ENCODE measurements at regions not wholly inside any gene's neighbourhood (a gene's known extent, or its start where the extent isn't known, plus 50 kb on each side); places are given as distances from the start of the nearest gene placed in this dataset.
A peak's percentile ranks its signal among the peaks of the same experiment; 100 is the strongest.

DNA sequence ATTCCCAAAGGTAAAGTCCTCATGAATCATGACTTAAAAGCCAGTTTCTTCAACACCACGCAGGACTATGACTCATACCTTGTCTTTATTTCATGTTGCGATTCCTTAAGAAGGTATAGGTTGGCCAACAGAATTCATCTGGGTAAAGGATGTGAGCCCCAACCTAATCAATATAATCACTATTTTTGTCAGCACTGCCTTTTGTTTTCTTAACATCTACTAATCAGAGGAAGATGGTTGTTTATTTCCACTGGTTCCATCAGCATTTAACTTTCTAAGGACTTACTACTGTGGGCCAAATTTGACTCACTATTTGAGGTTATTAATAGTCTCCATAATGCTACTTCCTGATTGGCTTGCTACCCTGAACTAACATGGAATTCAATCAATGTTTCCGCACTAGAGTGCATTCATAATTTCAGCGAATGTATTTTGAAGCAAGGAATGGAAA lies 78.6 kb downstream of the SCG2 start:
- TF ChIP-seq, protein P1, sequence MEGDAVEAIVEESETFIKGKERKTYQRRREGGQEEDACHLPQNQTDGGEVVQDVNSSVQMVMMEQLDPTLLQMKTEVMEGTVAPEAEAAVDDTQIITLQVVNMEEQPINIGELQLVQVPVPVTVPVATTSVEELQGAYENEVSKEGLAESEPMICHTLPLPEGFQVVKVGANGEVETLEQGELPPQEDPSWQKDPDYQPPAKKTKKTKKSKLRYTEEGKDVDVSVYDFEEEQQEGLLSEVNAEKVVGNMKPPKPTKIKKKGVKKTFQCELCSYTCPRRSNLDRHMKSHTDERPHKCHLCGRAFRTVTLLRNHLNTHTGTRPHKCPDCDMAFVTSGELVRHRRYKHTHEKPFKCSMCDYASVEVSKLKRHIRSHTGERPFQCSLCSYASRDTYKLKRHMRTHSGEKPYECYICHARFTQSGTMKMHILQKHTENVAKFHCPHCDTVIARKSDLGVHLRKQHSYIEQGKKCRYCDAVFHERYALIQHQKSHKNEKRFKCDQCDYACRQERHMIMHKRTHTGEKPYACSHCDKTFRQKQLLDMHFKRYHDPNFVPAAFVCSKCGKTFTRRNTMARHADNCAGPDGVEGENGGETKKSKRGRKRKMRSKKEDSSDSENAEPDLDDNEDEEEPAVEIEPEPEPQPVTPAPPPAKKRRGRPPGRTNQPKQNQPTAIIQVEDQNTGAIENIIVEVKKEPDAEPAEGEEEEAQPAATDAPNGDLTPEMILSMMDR (conservative IDR thresholded peaks at IDR 0.05; ENCODE audit: low read length), result no peak
- peak; percentile 18 for DNase-seq (ENCODE audit: low read depth)
- no peak overlapping the region for H3K4me3 ChIP-seq (ENCODE audit: low read length)

DNA sequence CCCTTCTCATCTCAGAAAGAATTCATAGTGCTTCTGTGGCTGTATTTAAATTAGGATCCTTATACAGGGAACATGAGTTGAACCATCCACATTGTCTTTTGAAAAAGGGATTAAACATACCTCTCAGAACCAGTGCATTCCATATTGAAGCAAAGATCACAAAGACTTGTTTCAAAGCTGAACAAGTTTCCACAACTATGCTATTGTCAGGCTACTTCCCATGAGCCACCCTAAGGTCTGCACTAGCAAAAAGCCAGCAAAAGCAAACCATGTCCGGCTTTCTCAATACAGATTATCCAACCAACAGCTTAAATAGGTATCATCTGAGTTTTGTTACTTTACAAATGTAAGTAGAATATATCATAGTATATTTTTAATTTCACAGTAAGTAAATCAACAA lies 78.1 kb downstream of the SCG2 start:
- no peak overlapping the region for H3K4me3 ChIP-seq (ENCODE audit: low read length)
- TF ChIP-seq, protein P1 (conservative IDR thresholded peaks at IDR 0.05; ENCODE audit: low read length), result no peak
- no peak for DNase-seq (ENCODE audit: low read depth)

DNA sequence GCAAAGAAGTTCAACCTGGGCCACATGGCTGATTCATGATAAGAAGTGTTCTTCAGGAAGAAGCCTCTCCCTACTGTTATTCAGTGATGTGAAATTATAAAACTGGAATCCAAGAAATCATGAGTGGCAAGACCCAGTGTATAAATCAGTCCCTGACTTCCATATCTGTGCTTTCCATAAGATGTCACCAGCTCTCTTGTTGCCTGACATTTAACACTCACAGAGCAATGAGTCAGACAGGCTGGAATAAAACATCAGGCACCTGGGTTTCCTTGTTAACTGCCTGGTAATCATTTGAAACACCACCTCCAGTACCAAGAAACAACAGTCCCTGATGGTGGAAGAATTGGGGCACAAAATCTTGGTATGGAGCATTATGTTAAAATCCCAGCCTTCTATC lies 76.1 kb downstream of the SCG2 start:
- DNase-seq (ENCODE audit: low read depth), result no peak
- TF ChIP-seq, protein P1 (conservative IDR thresholded peaks at IDR 0.05; ENCODE audit: low read length), result no peak
- no peak overlapping the region for H3K4me3 ChIP-seq (ENCODE audit: low read length)

DNA sequence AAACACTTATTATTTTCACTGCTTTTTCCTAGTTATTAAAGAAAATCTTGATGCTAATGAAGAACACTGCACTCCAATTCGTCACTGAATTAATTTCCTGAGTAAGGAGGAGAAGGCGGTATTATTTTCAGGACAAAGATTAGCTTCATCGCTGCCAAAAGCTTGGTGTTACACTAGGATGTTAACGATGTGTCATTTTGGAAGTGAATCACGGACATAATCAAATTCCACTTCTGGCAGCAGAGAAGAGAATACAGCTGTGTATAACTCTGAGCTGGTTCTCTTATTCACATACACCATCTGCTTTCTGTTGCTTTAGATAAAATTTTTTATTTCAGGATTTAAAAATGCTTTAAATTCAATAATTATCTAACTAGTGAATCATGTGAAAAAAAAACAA lies 74.1 kb downstream of the SCG2 start:
- DNase-seq (ENCODE audit: low read depth), result peak; percentile 65
- no peak overlapping the region for H3K4me3 ChIP-seq (ENCODE audit: low read length)
- TF ChIP-seq, protein P1 (conservative IDR thresholded peaks at IDR 0.05; ENCODE audit: low read length), result no peak

DNA sequence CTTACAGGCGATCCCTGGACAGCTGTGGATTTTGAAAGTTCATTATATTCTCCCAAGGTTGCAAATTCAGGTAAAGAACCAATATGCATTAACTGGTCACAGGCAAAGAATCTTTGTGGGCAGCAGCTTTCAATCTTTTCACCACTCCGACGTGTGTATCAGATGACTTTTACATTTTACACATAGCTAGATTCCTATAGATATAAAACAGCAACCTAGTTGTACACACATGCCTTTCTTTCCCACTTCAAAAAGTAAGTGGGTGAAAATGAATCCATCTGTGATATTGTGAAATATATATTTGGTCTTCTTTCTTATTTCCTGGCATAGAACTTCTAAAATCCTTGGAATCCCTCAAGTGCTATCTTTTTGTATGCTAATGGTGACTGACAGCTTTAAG lies 72.5 kb downstream of the SCG2 start:
- H3K4me3 ChIP-seq (ENCODE audit: low read length), result no peak overlapping the region
- TF ChIP-seq, protein P1 (conservative IDR thresholded peaks at IDR 0.05; ENCODE audit: low read length), result no peak
- peak; percentile 40 for DNase-seq (ENCODE audit: low read depth)

DNA sequence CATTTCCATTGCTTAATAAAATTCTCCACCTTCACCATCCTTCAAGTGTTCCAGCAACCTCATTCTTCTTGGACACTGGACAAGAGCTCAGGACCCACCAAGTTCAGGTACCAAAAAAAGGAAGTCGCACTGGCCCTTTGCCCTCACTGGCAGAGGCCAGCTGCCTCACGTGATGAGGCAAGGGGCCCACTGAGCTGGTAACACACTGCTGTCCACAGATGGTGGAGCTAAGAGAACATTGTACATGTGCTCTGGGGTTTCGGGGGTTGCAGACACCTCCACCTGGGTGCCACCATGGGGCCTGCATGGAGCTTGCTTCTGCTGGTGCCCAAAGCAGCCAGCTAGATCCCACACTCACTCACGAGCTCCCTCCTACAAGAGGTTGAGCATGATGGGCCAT lies 71.3 kb downstream of the SCG2 start:
- no peak overlapping the region for H3K4me3 ChIP-seq (ENCODE audit: low read length)
- TF ChIP-seq, protein P1 (conservative IDR thresholded peaks at IDR 0.05; ENCODE audit: low read length), result no peak
- DNase-seq (ENCODE audit: low read depth), result no peak

DNA sequence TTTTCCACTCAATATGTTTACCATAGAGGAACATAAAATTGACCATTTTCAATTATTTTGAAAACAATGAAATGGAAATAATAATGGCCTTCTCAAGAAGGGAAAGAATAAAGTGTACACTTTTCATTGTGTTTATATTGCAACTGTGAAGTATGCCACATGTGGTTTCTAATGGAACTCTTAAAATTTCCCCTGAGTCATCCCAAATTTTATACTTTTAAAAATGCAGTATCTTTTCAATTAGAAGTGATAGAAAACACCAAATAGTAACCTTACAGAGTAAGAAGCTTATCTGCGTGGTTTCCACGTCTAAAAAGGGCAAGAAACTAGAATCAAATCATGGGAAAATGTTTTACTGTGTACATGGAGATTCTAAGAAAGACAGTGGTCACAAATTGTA lies 70.0 kb downstream of the SCG2 start:
- peak; percentile 9 for DNase-seq (ENCODE audit: low read depth)
- no peak overlapping the region for H3K4me3 ChIP-seq (ENCODE audit: low read length)
- TF ChIP-seq, protein P1 (conservative IDR thresholded peaks at IDR 0.05; ENCODE audit: low read length), result no peak
